ENCODE measurements at regions not wholly inside any gene's neighbourhood (a gene's known extent, or its start where the extent isn't known, plus 50 kb on each side); places are given as distances from the start of the nearest gene placed in this dataset.

- no peaks in the 10 kb centered on the region; the same call in 1 of the 2 replicates for H3K36me3 ChIP-seq (ENCODE audit: low read length)
- no peaks in the 10 kb centered on the region for H4K20me1 ChIP-seq (ENCODE audit: low read depth, low read length)
- H3K4me2 ChIP-seq (ENCODE audit: low read depth, low read length, poor library complexity, severe bottlenecking) = no peak overlapping the region
- H3K4me3 ChIP-seq (ENCODE audit: insufficient read depth, low read length, poor library complexity, severe bottlenecking) = no peak overlapping the region
- no peak overlapping the region for H3K9ac ChIP-seq (ENCODE audit: low read length)
- H3F3A ChIP-seq (ENCODE audit: insufficient read depth) = no peaks in the 10 kb centered on the region
- no peaks in the 10 kb centered on the region for H3K27me3 ChIP-seq (ENCODE audit: low read length)
- no peaks in the 10 kb centered on the region for H3K79me2 ChIP-seq (ENCODE audit: insufficient read depth, low read length)
- H3K9me3 ChIP-seq (ENCODE audit: insufficient read depth, low read length) = peaks cover 11% of the 10 kb centered on the region; the same call in 1 of the 2 replicates
- TF ChIP-seq CTCF (IDR thresholded peaks at IDR 0.05; ENCODE audit: insufficient read depth, low read length, poor library complexity, severe bottlenecking) (no peak), EZH2phosphoT487 (conservative IDR thresholded peaks at IDR 0.05; ENCODE audit: low read length) (no peak)
- no peak overlapping the region for H2AFZ ChIP-seq (ENCODE audit: low read depth, low read length, severe bottlenecking)
- H3K27ac ChIP-seq (ENCODE audit: low read depth, low read length) = no peak overlapping the region
- no peaks in the 10 kb centered on the region for H3K9me2 ChIP-seq (replicated peaks; ENCODE audit: insufficient read depth, low read length)
These were observed 207.4 kb upstream of the SYT4 start for GRCh38 chr18:43484710-43485109.

- H3K9me2 ChIP-seq (replicated peaks; ENCODE audit: insufficient read depth, low read length) = no peaks in the 10 kb centered on the region
- no peak overlapping the region for H3K4me2 ChIP-seq (ENCODE audit: low read depth, low read length, poor library complexity, severe bottlenecking)
- H3K4me3 ChIP-seq (ENCODE audit: insufficient read depth, low read length, poor library complexity, severe bottlenecking) = no peak overlapping the region
- no peaks in the 10 kb centered on the region for H3K79me2 ChIP-seq (ENCODE audit: insufficient read depth, low read length)
- no peaks in the 10 kb centered on the region for H3K27me3 ChIP-seq (ENCODE audit: low read length)
- H2AFZ ChIP-seq (ENCODE audit: low read depth, low read length, severe bottlenecking) = no peak overlapping the region
- H3F3A ChIP-seq (ENCODE audit: insufficient read depth) = no peaks in the 10 kb centered on the region
- TF ChIP-seq CTCF (IDR thresholded peaks at IDR 0.05; ENCODE audit: insufficient read depth, low read length, poor library complexity, severe bottlenecking) (no peak), EZH2phosphoT487 (conservative IDR thresholded peaks at IDR 0.05; ENCODE audit: low read length) (no peak)
- H3K9me3 ChIP-seq (ENCODE audit: insufficient read depth, low read length) = peaks cover 11% of the 10 kb centered on the region; the same call in 1 of the 2 replicates
- no peak overlapping the region for H3K9ac ChIP-seq (ENCODE audit: low read length)
- no peak overlapping the region for H3K27ac ChIP-seq (ENCODE audit: low read depth, low read length)
- no peaks in the 10 kb centered on the region; the same call in 1 of the 2 replicates for H3K36me3 ChIP-seq (ENCODE audit: low read length)
- no peaks in the 10 kb centered on the region for H4K20me1 ChIP-seq (ENCODE audit: low read depth, low read length)
These were observed 208.3 kb upstream of the SYT4 start for GRCh38 chr18:43485545-43485963.

GRCh38 chr18:43486462-43486861, 209.2 kb upstream of the SYT4 start:
- no peaks in the 10 kb centered on the region for H3K27me3 ChIP-seq (ENCODE audit: low read length)
- no peak overlapping the region for H3K9ac ChIP-seq (ENCODE audit: low read length)
- H3K4me3 ChIP-seq (ENCODE audit: insufficient read depth, low read length, poor library complexity, severe bottlenecking) = no peak overlapping the region
- no peaks in the 10 kb centered on the region; the same call in 1 of the 2 replicates for H3K36me3 ChIP-seq (ENCODE audit: low read length)
- no peaks in the 10 kb centered on the region for H3F3A ChIP-seq (ENCODE audit: insufficient read depth)
- TF ChIP-seq EZH2phosphoT487 (conservative IDR thresholded peaks at IDR 0.05; ENCODE audit: low read length) (no peak), CTCF (IDR thresholded peaks at IDR 0.05; ENCODE audit: insufficient read depth, low read length, poor library complexity, severe bottlenecking) (no peak)
- H4K20me1 ChIP-seq (ENCODE audit: low read depth, low read length) = no peaks in the 10 kb centered on the region
- H3K27ac ChIP-seq (ENCODE audit: low read depth, low read length) = no peak overlapping the region
- H3K9me2 ChIP-seq (replicated peaks; ENCODE audit: insufficient read depth, low read length) = no peaks in the 10 kb centered on the region
- peaks cover 11% of the 10 kb centered on the region; the same call in 1 of the 2 replicates for H3K9me3 ChIP-seq (ENCODE audit: insufficient read depth, low read length)
- no peaks in the 10 kb centered on the region for H3K79me2 ChIP-seq (ENCODE audit: insufficient read depth, low read length)
- H3K4me2 ChIP-seq (ENCODE audit: low read depth, low read length, poor library complexity, severe bottlenecking) = no peak overlapping the region
- H2AFZ ChIP-seq (ENCODE audit: low read depth, low read length, severe bottlenecking) = no peak overlapping the region

Measured in SU-DHL-6 (cell line).